A673 (cell line): ENCODE measurements at regions not wholly inside any gene's neighbourhood (a gene's known extent, or its start where the extent isn't known, plus 50 kb on each side); places are given as distances from the start of the nearest gene placed in this dataset.

Experiments
- BruUV-seq: library from RNA; stranded (reverse); fragments of 400-500 nt; replicated peaks from 2 replicates; lab custom pipeline; 2021; lab: Mats Ljungman, UMichigan
- CTCF ChIA-PET: fragments of 300-600 bp; sonication (Branson Sonifier 250); formaldehyde crosslinking; loops from one replicate; lab custom pipeline; 2022; ENCODE audit warnings: antibody characterized with exemption; lab: Charles Lee
- POLR2A ChIA-PET: fragments of 300-600 bp; sonication (Branson Sonifier 250); formaldehyde crosslinking; loops from one replicate; lab custom pipeline; 2022; ENCODE audit warnings: antibody characterized with exemption; ENCODE audit not compliant: low non-redundant PET; lab: Charles Lee
- DNase-seq: peaks from one replicate; pipeline ENCODE4 v3.0.0-alpha.2; 2015; ENCODE audit warnings: low spot score
- H3K27ac ChIP-seq: fragments of 200-600 bp; sonication (generic); 2 replicates; pipeline ENCODE4 v1.5.1; 2016; ENCODE audit warnings: mixed run types, low read depth, mild to moderate bottlenecking, mixed read lengths, antibody characterized with exemption, low read length; ENCODE audit not compliant: poor library complexity, severe bottlenecking
- H3K27me3 ChIP-seq: fragments of 200-600 bp; sonication (generic); replicated peaks from 2 replicates; pipeline ENCODE4 v1.6.1; 2017; ENCODE audit warnings: mixed run types, low read depth, mild to moderate bottlenecking, mixed read lengths, antibody characterized with exemption, low read length; ENCODE audit not compliant: insufficient read depth, poor library complexity
- H3K36me3 ChIP-seq: fragments of 200-600 bp; sonication (generic); 2 replicates; pipeline ENCODE4 v1.6.1; 2016; ENCODE audit warnings: mixed run types, mild to moderate bottlenecking, mixed read lengths, antibody characterized with exemption, low read length; ENCODE audit not compliant: insufficient read depth, poor library complexity, severe bottlenecking
- H3K4me1 ChIP-seq: fragments of 200-600 bp; sonication (generic); 2 replicates; pipeline ENCODE4 v1.6.1; 2017; ENCODE audit warnings: mixed run types, mild to moderate bottlenecking, mixed read lengths, antibody characterized with exemption, low read length; ENCODE audit not compliant: insufficient read depth, poor library complexity, severe bottlenecking
- H3K4me3 ChIP-seq: fragments of 200-600 bp; sonication (generic); 2 replicates; pipeline ENCODE4 v1.5.1; 2016; ENCODE audit warnings: low read depth, mixed run types, mild to moderate bottlenecking, mixed read lengths, low read length; ENCODE audit not compliant: poor library complexity, severe bottlenecking
- H3K9me3 ChIP-seq: fragments of 200-600 bp; sonication (generic); 2 replicates; pipeline ENCODE4 v1.6.1; 2016; ENCODE audit warnings: mixed run types, low read depth, mild to moderate bottlenecking, mixed read lengths, antibody characterized with exemption, low read length; ENCODE audit not compliant: poor library complexity, severe bottlenecking
- EZH2 ChIP-seq: fragments of 200-600 bp; sonication (generic); IDR thresholded peaks from 2 replicates; pipeline ENCODE4 v1.6.1; 2017; ENCODE audit warnings: borderline replicate concordance, low read depth, mild to moderate bottlenecking, mixed read lengths, antibody characterized with exemption, low read length; ENCODE audit not compliant: poor library complexity, severe bottlenecking
- intact Hi-C: fragments of 100-400 bp; cut with micrococcal nuclease; formaldehyde crosslinking; loops from one replicate; pipeline ENCODE4 v1.10.0; 2022; ENCODE audit not compliant: unreplicated experiment
- TF ChIP-seq, protein P1 (sequence below): fragments of 300-800, 200-600 bp; sonication (generic); conservative IDR thresholded peaks from 2 replicates; pipeline ENCODE4 v1.5.1; 2017; ENCODE audit warnings: low read depth, mild to moderate bottlenecking, antibody characterized with exemption, low read length, moderate library complexity, mixed read lengths

DNA sequence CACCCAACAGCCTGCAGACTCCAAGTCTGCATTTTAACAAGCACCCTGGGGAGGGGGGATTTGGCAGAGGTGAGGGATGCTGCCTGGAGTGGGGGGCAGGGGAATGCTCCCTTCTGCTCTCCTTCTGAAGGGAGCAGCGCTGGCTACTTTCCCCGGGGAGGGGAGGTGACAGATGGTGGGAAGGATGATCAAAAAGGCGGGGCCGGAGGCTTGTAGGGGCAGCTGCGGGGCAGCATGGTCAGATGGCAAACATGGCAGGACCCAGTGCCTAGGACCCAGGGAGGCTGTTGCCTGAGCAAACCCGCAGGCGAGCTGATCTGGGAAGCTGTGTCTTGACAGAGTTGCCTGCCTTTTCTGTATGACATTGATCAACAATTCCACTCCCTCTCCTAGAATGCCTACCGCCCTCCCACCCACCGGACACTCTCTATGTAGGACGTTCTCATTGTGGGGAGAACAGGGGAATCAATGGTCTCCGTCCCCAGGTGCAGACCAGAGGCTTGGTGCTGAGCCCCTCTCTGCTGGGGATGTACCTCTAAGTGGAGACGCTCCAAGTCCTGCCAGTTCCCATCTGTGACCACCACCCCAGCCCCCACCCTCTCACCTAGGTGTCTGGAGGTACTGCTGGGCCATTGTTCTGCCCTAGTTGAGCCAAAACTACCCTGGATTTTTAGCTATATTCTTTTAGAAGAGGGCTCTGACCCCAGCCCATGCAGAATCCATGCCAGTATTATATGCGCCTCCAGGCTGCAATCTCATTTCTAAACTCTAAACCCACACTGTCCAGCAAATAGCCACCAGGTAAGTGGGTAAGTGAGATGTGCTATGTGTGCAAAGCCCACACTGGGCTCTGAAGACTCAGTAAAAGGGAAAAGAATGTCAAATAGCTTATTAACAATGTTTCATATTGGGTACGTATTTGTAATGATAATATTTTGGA, 89.7 kb upstream of the SEC11C start:
- Histone ChIP-seq H3K9me3 (no peaks in the 10 kb centered on the region), H3K4me1 (peaks cover 39% of the 10 kb centered on the region), H3K27me3 (no peaks in the 10 kb centered on the region), H3K4me3 (no peak overlapping the region), H3K27ac (no peak overlapping the region), H3K36me3 (no peaks in the 10 kb centered on the region)
- CTCF ChIA-PET = interaction anchor here (0.7 kb wide), 1 partner anchor 282 kb away, joined by 3 read pairs; no protein-coding TSS in a partner anchor
- BruUV-seq = no TSS peak
- POLR2A ChIA-PET = no interaction called here
- peak; percentile 22 for DNase-seq
- no peak for TF ChIP-seq EZH2
- TF ChIP-seq, protein P1, sequence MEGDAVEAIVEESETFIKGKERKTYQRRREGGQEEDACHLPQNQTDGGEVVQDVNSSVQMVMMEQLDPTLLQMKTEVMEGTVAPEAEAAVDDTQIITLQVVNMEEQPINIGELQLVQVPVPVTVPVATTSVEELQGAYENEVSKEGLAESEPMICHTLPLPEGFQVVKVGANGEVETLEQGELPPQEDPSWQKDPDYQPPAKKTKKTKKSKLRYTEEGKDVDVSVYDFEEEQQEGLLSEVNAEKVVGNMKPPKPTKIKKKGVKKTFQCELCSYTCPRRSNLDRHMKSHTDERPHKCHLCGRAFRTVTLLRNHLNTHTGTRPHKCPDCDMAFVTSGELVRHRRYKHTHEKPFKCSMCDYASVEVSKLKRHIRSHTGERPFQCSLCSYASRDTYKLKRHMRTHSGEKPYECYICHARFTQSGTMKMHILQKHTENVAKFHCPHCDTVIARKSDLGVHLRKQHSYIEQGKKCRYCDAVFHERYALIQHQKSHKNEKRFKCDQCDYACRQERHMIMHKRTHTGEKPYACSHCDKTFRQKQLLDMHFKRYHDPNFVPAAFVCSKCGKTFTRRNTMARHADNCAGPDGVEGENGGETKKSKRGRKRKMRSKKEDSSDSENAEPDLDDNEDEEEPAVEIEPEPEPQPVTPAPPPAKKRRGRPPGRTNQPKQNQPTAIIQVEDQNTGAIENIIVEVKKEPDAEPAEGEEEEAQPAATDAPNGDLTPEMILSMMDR = no peak
- intact Hi-C loops = no loop called here

DNA sequence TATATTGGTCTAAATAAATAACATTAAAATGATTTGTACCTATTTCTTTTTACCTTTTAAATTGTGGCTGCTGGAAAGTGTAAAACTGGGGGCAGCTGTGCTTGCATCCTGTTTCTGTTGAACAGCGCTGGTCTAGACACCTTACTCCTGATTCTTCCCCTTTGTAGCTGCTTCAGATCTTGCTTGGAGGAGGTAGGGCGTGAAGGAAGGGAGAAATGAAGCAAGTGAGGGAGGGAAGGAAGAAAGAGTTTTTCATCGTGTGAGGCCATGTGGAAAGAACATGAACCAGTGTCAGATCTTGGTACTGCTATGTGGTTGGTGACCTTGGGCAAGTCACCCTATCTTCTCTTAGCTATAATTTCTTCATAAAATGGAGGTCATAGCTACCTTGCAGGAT, 89.0 kb upstream of the SEC11C start:
- TF ChIP-seq EZH2 = no peak
- TF ChIP-seq, protein P1 = no peak
- POLR2A ChIA-PET = no interaction called here
- no peaks in the 10 kb centered on the region for H3K9me3 ChIP-seq
- no peaks in the 10 kb centered on the region for H3K27me3 ChIP-seq
- peaks cover 46% of the 10 kb centered on the region for H3K4me1 ChIP-seq
- no peaks in the 10 kb centered on the region for H3K36me3 ChIP-seq
- DNase-seq = no peak
- no peak overlapping the region for H3K27ac ChIP-seq
- no peak overlapping the region for H3K4me3 ChIP-seq
- intact Hi-C loops = no loop called here
- CTCF ChIA-PET = no interaction called here
- no TSS peak for BruUV-seq

DNA sequence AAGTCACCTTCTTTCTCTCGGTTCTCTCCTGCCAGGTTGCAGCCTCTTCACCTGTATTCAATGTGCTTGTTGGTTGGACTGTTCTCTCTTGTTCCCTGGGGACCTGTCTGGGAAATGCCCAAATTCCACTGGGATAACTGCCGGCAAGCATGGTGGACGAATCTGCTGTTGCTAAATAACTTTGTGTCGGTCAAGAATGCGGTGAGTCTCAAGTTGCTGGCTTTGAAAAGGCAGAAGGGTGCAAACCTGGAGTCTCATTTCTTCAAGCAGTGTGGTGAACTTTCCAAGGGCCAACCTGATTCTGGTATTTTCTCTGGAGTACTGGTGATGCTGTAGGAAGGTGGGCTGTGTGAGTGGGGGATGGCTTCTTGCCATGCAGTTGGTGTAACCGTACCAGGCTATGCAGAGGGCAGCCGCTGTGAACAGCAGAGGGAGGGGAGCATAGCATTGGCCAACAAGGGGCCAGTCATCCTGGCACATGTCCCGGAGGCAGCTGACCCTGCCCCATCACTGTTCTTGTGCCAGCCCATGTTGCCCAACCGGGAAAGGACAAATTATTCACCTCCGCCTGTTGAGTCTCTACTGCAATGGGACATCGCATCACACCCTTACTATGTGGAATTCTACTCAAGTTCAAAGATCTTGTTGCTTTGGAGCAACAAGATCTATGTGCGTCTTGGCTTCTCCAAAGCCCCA, 88.1 kb upstream of the SEC11C start:
- no peak overlapping the region for H3K27ac ChIP-seq
- H3K27me3 ChIP-seq = no peaks in the 10 kb centered on the region
- peaks cover 54% of the 10 kb centered on the region for H3K4me1 ChIP-seq
- H3K4me3 ChIP-seq = no peak overlapping the region
- TF ChIP-seq, protein P1 = no peak
- no peak for TF ChIP-seq EZH2
- intact Hi-C loops = no loop called here
- CTCF ChIA-PET = no interaction called here
- no peak for DNase-seq
- no peaks in the 10 kb centered on the region for H3K36me3 ChIP-seq
- POLR2A ChIA-PET = no interaction called here
- no TSS peak for BruUV-seq
- no peaks in the 10 kb centered on the region for H3K9me3 ChIP-seq
